Activated CD4-positive, alpha-beta T cell treated with anti-CD3 and anti-CD28 coated beads, Interleukin-2, amount 50 U/mL, for 1 hour (primary cell): ENCODE measurements at regions not wholly inside any gene's neighbourhood (a gene's known extent, or its start where the extent isn't known, plus 50 kb on each side); places are given as distances from the start of the nearest gene placed in this dataset.
A peak's percentile ranks its signal among the peaks of the same experiment; 100 is the strongest.

ENCODE experiments used
- DNase-seq: peaks from one replicate; pipeline ENCODE4 v3.0.0-alpha.2; 2020

DNA sequence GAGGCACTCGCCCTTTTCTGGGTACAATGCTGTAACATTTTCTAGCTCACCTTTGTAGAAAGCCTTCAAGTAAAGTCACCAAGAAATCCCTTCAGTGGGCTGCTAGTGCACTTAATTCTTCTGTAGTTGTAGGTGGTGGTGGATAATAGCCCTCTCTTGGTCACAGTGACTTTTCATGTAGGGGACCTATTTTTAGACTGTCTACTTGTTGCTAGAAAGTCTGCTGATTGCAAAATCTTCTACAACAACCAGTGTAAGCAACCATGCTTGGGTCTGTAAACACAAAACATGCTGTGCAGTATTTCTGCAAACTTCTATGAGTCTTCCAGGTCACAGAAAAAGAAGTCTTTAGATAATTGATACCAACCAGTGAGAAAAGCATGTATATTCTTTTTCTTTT lies 55.6 kb downstream of the PBDC1 start:
- DNase-seq: no peak

DNA sequence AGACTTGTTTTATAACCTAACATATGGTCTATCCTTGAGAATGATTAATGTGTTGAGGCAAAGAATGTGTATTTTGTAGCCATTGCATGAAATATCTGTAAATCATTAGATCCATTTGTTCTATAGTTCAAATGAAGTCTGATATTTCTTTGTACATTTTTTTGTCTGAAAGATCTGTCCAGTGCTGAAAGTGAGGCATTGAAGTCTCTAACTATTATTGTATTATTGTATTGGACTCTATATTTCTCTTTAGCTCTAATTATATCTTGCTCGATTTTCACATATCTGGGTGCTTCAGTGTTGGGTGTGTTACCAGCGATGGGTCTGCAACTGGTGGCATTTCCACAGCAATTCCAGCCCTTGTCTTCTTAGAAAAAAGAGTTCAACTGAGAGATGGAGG lies 76.0 kb downstream of the PBDC1 start:
- DNase-seq: no peak

GRCh38 chrX:76253432-76253831 lies 80.6 kb downstream of the PBDC1 start:
- DNase-seq: peak; percentile 31

DNA sequence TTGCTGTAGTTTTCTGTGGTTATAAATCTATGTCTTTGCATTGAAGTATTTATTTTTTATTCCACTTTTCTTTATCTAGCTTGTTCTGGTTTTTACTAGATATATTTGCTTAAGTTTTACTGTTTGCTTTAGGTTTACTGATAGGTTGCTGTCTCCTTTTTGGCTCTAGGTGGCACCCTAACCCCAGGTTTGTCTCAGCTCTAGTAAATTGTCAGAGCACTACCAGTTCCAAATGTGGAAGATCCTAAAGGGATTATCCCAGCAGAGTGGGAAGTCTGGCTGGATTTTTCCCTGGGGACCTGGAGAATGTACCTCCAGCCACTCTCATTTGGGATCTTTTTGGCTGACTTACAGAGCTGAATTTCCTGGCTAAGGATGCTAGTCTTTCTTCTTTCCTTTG lies 106.1 kb downstream of the PBDC1 start:
- DNase-seq: peak; percentile 32
